Stimulated activated CD8-positive, alpha-beta memory T cell treated with anti-CD3 and anti-CD28 coated beads, Interleukin-2, amount 100 ng/mL, for 1 hour (primary cell): ENCODE measurements at regions not wholly inside any gene's neighbourhood (a gene's known extent, or its start where the extent isn't known, plus 50 kb on each side); places are given as distances from the start of the nearest gene placed in this dataset.

ENCODE experiments used
- DNase-seq, 2 donors: peaks; one replicate each; pipeline ENCODE4 v3.0.0-alpha.2; 2020; ENCODE audit warnings: low read depth in 2 of 2

GRCh38 chr17:27391427-27391826 lies 64.8 kb upstream of the KSR1 start:
- no peak for DNase-seq

- DNase-seq, result no peak
These were observed 60.2 kb upstream of the KSR1 start for GRCh38 chr17:27396045-27396444.

GRCh38 chr17:27396941-27397340 lies 59.3 kb upstream of the KSR1 start:
- DNase-seq, result no peak

- no peak for DNase-seq
These were observed 57.6 kb upstream of the KSR1 start for GRCh38 chr17:27398691-27399090.

- no peak for DNase-seq
These were observed 55.3 kb upstream of the KSR1 start for GRCh38 chr17:27400991-27401390.

GRCh38 chr17:27402943-27403342 lies 53.3 kb upstream of the KSR1 start:
- no peak for DNase-seq

- DNase-seq, result no peak
These were observed 52.7 kb upstream of the KSR1 start for GRCh38 chr17:27403480-27404005.

- DNase-seq, result no peak
These were observed 51.6 kb upstream of the KSR1 start for GRCh38 chr17:27404676-27405075.
